HepG2 (cell line): ENCODE measurements at regions not wholly inside any gene's neighbourhood (a gene's known extent, or its start where the extent isn't known, plus 50 kb on each side); places are given as distances from the start of the nearest gene placed in this dataset.

Experiments
- ATAC-seq: fragments of 200-7000 bp; cut with Tn5 transposase; 3 replicates; pipeline ENCODE4 v1.9.1; 2020; ENCODE audit warnings: mild to moderate bottlenecking, moderate library complexity
- BruUV-seq: library from RNA; stranded (reverse); fragments of 400-500 nt; replicated peaks from 2 replicates; lab custom pipeline; 2021; lab: Mats Ljungman, UMichigan
- CTCF ChIA-PET: fragments of 300-600 bp; formaldehyde crosslinking; extraction: SDS; loops from one replicate; lab custom pipeline; 2021; ENCODE audit warnings: low total read pairs, inconsistent platforms, low intra/inter-chr PET ratio; lab: Yijun Ruan, JAX
- POLR2A ChIA-PET: fragments of 350-600 bp; sonication (Branson Sonifier 250); formaldehyde crosslinking; loops from one replicate; lab custom pipeline; 2020; ENCODE audit warnings: antibody characterized with exemption, inconsistent platforms; lab: Yijun Ruan, JAX
- DNase-seq: peaks from one replicate; pipeline ENCODE4 v3.0.0-alpha.2; 2015; ENCODE audit warnings: low spot score
- FAIRE-seq: peaks from 3 replicates; lab custom pipeline; 2011; peaks lifted over from hg19 to GRCh38; lab: Jason Lieb, UNC
- H2AFZ ChIP-seq: one replicate; pipeline ENCODE4 v1.6.1; 2011; ENCODE audit warnings: low read length, inconsistent platforms
- H3K27ac ChIP-seq: fragments of 300-600 bp; 3 replicates; pipeline ENCODE4 v1.8.0; 2011; ENCODE audit warnings: mixed run types, mild to moderate bottlenecking, mixed read lengths, low read length, inconsistent platforms; ENCODE audit not compliant: insufficient read depth; ENCODE audit errors: extremely low read length
- H3K27me3 ChIP-seq, 2 experiments: fragments of 200-600 bp in 1 of 2; 2 replicates in 1 of 2; 3 replicates in 1 of 2; pipeline versions ENCODE4 v1.6.0 to v1.8.0; 2011; ENCODE audit warnings: low read length in 2 of 2, mild to moderate bottlenecking in 2 of 2, moderate library complexity in 2 of 2, inconsistent platforms in 1 of 2; ENCODE audit not compliant: insufficient read depth in 2 of 2, control insufficient read depth in 1 of 2
- H3K36me3 ChIP-seq, 2 experiments: fragments of 200-600 bp in 1 of 2; replicated peaks in 1 of 2; 2 replicates in 1 of 2; 3 replicates in 1 of 2; pipeline versions ENCODE4 v1.5.1 to v1.8.0; 2011; ENCODE audit warnings: low read length in 2 of 2, inconsistent platforms in 1 of 2; ENCODE audit not compliant: insufficient read depth in 2 of 2, control insufficient read depth in 1 of 2
- H3K4me1 ChIP-seq: 2 replicates; pipeline ENCODE4 v1.5.1; 2012; ENCODE audit warnings: low read length, inconsistent platforms; ENCODE audit not compliant: insufficient read depth
- H3K4me2 ChIP-seq: 2 replicates; pipeline ENCODE4 v1.6.0; 2011; ENCODE audit warnings: low read depth, low read length, inconsistent platforms
- H3K4me3 ChIP-seq, 3 experiments: fragments of 200-600 bp in 1 of 3; sonication (generic), shearing (Covaris generic) in 1 of 3; replicated peaks in 1 of 3; 2 replicates each; pipeline ENCODE4 v1.5.1; 2011 to 2016; ENCODE audit warnings: low read length in 3 of 3, inconsistent platforms in 2 of 3, low read depth in 2 of 3, mild to moderate bottlenecking in 2 of 3, control low read depth in 1 of 3, mixed read lengths in 1 of 3; ENCODE audit not compliant: insufficient read depth in 1 of 3
- H3K79me2 ChIP-seq: one replicate; pipeline ENCODE4 v1.6.1; 2011; ENCODE audit warnings: low read length, inconsistent platforms; ENCODE audit not compliant: insufficient read depth
- H3K9ac ChIP-seq: 2 replicates; pipeline ENCODE4 v1.6.0; 2011; ENCODE audit warnings: mild to moderate bottlenecking, low read depth, low read length, inconsistent platforms; ENCODE audit not compliant: insufficient read depth
- H3K9me3 ChIP-seq: 2 replicates; pipeline ENCODE4 v1.5.1; 2012; ENCODE audit warnings: mild to moderate bottlenecking, low read length
- H4K20me1 ChIP-seq: 2 replicates; pipeline ENCODE4 v1.6.0; 2011; ENCODE audit warnings: inconsistent platforms, mild to moderate bottlenecking, low read length, moderate library complexity; ENCODE audit not compliant: insufficient read depth
- E2F2 ChIP-seq: sonication (generic); formaldehyde crosslinking; IDR thresholded peaks from 2 replicates; pipeline ENCODE4 v1.4.0; 2020; ENCODE audit warnings: missing genetic modification reagents, borderline replicate concordance
- FUBP1 ChIP-seq: sonication (generic); formaldehyde crosslinking; IDR thresholded peaks from 2 replicates; pipeline ENCODE4 v1.5.1; 2020; ENCODE audit warnings: missing genetic modification reagents, mild to moderate bottlenecking, borderline replicate concordance
- PHF8 ChIP-seq: sonication (generic); formaldehyde crosslinking; IDR thresholded peaks from 2 replicates; pipeline ENCODE4 v1.5.0; 2020; ENCODE audit warnings: missing genetic modification reagents
- ZNF414 ChIP-seq: sonication (generic); formaldehyde crosslinking; IDR thresholded peaks from 2 replicates; pipeline ENCODE4 v1.5.0; 2020; ENCODE audit warnings: missing genetic modification reagents
- ZNF563 ChIP-seq: sonication (generic); formaldehyde crosslinking; IDR thresholded peaks from 2 replicates; pipeline ENCODE4 v1.8.0; 2022; ENCODE audit warnings: mild to moderate bottlenecking, moderate library complexity, missing genetic modification reagents
- WGBS: methylation state at CpG from one replicate; pipeline ENCODE4 v1.1.6; 2017; ENCODE audit warnings: low lambda C conversion rate; 5-methylcytosine and 5-hydroxymethylcytosine counted together
- in situ Hi-C: cut with HindIII; loops from 2 replicates; pipeline ENCODE4 v1.10.0; 2017; ENCODE audit warnings: low pct_unique_long_range_greater_than_20kb; ENCODE audit not compliant: extremely low pct_ligation_motif_present
- intact Hi-C: fragments of 100-400 bp; cut with micrococcal nuclease; formaldehyde crosslinking; loops from one replicate; pipeline ENCODE4 v1.10.0; 2022; ENCODE audit not compliant: unreplicated experiment

- intact Hi-C loops = no loop called here
- 22% methylated on average over 5 of the region's 5 CpGs for WGBS
- POLR2A ChIA-PET = interaction anchor here (0.6 kb wide), 1 partner anchor 568 kb away, joined by 3 read pairs; no protein-coding TSS in a partner anchor
- Histone ChIP-seq H4K20me1 (no peaks in the 10 kb centered on the region), H2AFZ (no peak overlapping the region), H3K27ac (no peak overlapping the region), H3K9me3 (no peaks in the 10 kb centered on the region), H3K36me3 (no peaks in the 10 kb centered on the region), H3K4me3 (no peak overlapping the region), H3K9ac (no peak overlapping the region), H3K4me1 (peaks cover 31% of the 10 kb centered on the region), H3K27me3 (peaks cover 0 to 5% of the 10 kb centered on the region in 2 experiments; a peak in 3 of 5 replicates), H3K79me2 (no peaks in the 10 kb centered on the region), H3K4me2 (no peak overlapping the region)
- no TSS peak for BruUV-seq
- in situ Hi-C loops = loop anchor here (25.0 kb wide), 1 partner anchor 866 kb away; no protein-coding TSS in a partner anchor
- ATAC-seq = no peak
- TF ChIP-seq PHF8 = no peak
- no peak for TF ChIP-seq FUBP1 (CRISPR knock-in tag)
- TF ChIP-seq ZNF563 (CRISPR knock-in tag) = no peak
- no peak for TF ChIP-seq E2F2 (CRISPR knock-in tag)
- no peak for DNase-seq
- FAIRE-seq = no peak
- CTCF ChIA-PET = no interaction called here
Observed at GRCh38 chr2:111678651-111679050, 205.3 kb downstream of the ANAPC1 start.

GRCh38 chr2:111679202-111679601, 204.8 kb downstream of the ANAPC1 start:
- Histone ChIP-seq H3K36me3 (no peaks in the 10 kb centered on the region), H3K9me3 (no peaks in the 10 kb centered on the region), H2AFZ (no peak overlapping the region), H3K4me2 (no peak overlapping the region), H3K27me3 (peaks cover 0 to 5% of the 10 kb centered on the region in 2 experiments; a peak in 3 of 5 replicates), H3K4me3 (no peak overlapping the region), H3K4me1 (peaks cover 26% of the 10 kb centered on the region), H3K9ac (no peak overlapping the region), H4K20me1 (no peaks in the 10 kb centered on the region), H3K27ac (no peak overlapping the region), H3K79me2 (no peaks in the 10 kb centered on the region)
- no peak for FAIRE-seq
- no peak for DNase-seq
- intact Hi-C loops = no loop called here
- in situ Hi-C loops = loop anchor here (25.0 kb wide), 1 partner anchor 867 kb away; no protein-coding TSS in a partner anchor
- CTCF ChIA-PET = no interaction called here
- BruUV-seq = no TSS peak
- POLR2A ChIA-PET = interaction anchor here (0.6 kb wide), 1 partner anchor 569 kb away, joined by 3 read pairs; no protein-coding TSS in a partner anchor
- no peak for ATAC-seq
- 58% methylated on average over 2 of the region's 2 CpGs for WGBS
- no peak for TF ChIP-seq ZNF414 (CRISPR knock-in tag)
